HL-60 (cell line): ENCODE measurements at regions not wholly inside any gene's neighbourhood (a gene's known extent, or its start where the extent isn't known, plus 50 kb on each side); places are given as distances from the start of the nearest gene placed in this dataset.

Experiments used
- CTCF ChIP-seq: IDR thresholded peaks from one replicate; pipeline ENCODE4 v1.5.1; 2011; ENCODE audit warnings: low read length, control low read depth, inconsistent platforms; ENCODE audit not compliant: insufficient read depth
- GABPA ChIP-seq: IDR thresholded peaks from 2 replicates; pipeline ENCODE4 v1.6.1; 2012; ENCODE audit warnings: low read depth
- POLR2AphosphoS5 ChIP-seq: IDR thresholded peaks from 2 replicates; pipeline ENCODE4 v1.6.1; 2012; ENCODE audit warnings: low read depth
- REST ChIP-seq: IDR thresholded peaks from 2 replicates; pipeline ENCODE4 v1.6.1; 2012; ENCODE audit warnings: low read depth; ENCODE audit not compliant: insufficient replicate concordance

GRCh38 chr14:95436354-95436753 is 80.1 kb downstream of the SYNE3 start:
- no peak for TF ChIP-seq CTCF
- TF ChIP-seq GABPA = no peak
- no peak for TF ChIP-seq POLR2AphosphoS5
- TF ChIP-seq REST = no peak
